ES-I3 (cell line): ENCODE measurements at regions not wholly inside any gene's neighbourhood (a gene's known extent, or its start where the extent isn't known, plus 50 kb on each side); places are given as distances from the start of the nearest gene placed in this dataset.

ENCODE experiments used
- H3K36me3 ChIP-seq: 2 replicates; pipeline ENCODE4 v1.6.1; 2013; ENCODE audit warnings: mild to moderate bottlenecking, low read length, control low read depth, moderate library complexity; ENCODE audit not compliant: insufficient read depth
- H3K4me1 ChIP-seq: 2 replicates; pipeline ENCODE4 v1.6.1; 2013; ENCODE audit warnings: mild to moderate bottlenecking, control low read depth, low read length; ENCODE audit not compliant: insufficient read depth
- H3K9ac ChIP-seq: 2 replicates; pipeline ENCODE4 v1.6.1; 2013; ENCODE audit warnings: low read depth, mild to moderate bottlenecking, low read length, moderate library complexity
- H3K9me3 ChIP-seq: 2 replicates; pipeline ENCODE4 v1.6.1; 2013; ENCODE audit warnings: mild to moderate bottlenecking, low read length, moderate library complexity; ENCODE audit not compliant: control insufficient read depth, insufficient read depth

GRCh38 chr2:121128741-121129659 is 156.0 kb downstream of the TFCP2L1 start:
- Histone ChIP-seq H3K36me3 (no peaks in the 10 kb centered on the region), H3K4me1 (peaks cover 13% of the 10 kb centered on the region), H3K9ac (no peak overlapping the region), H3K9me3 (no peaks in the 10 kb centered on the region)

- no peak overlapping the region for H3K9ac ChIP-seq
- no peaks in the 10 kb centered on the region for H3K9me3 ChIP-seq
- H3K36me3 ChIP-seq = no peaks in the 10 kb centered on the region
- peaks cover 13% of the 10 kb centered on the region for H3K4me1 ChIP-seq
Observed at GRCh38 chr2:121129692-121130091, 155.3 kb downstream of the TFCP2L1 start.

- Histone ChIP-seq H3K9me3 (no peaks in the 10 kb centered on the region), H3K36me3 (no peaks in the 10 kb centered on the region), H3K9ac (no peak overlapping the region), H3K4me1 (peaks cover 13% of the 10 kb centered on the region)
Observed at GRCh38 chr2:121130301-121130850, 154.6 kb downstream of the TFCP2L1 start.

GRCh38 chr2:121131375-121131774 is 153.6 kb downstream of the TFCP2L1 start:
- Histone ChIP-seq H3K9me3 (no peaks in the 10 kb centered on the region), H3K9ac (no peak overlapping the region), H3K36me3 (no peaks in the 10 kb centered on the region), H3K4me1 (peaks cover 13% of the 10 kb centered on the region)

GRCh38 chr2:121132054-121132761 is 152.8 kb downstream of the TFCP2L1 start:
- Histone ChIP-seq H3K4me1 (peaks cover 13% of the 10 kb centered on the region), H3K36me3 (no peaks in the 10 kb centered on the region), H3K9me3 (no peaks in the 10 kb centered on the region), H3K9ac (no peak overlapping the region)

GRCh38 chr2:121132762-121133107 is 152.3 kb downstream of the TFCP2L1 start:
- no peaks in the 10 kb centered on the region for H3K36me3 ChIP-seq
- no peak overlapping the region for H3K9ac ChIP-seq
- H3K9me3 ChIP-seq = no peaks in the 10 kb centered on the region
- peaks cover 13% of the 10 kb centered on the region for H3K4me1 ChIP-seq

- H3K9me3 ChIP-seq = no peaks in the 10 kb centered on the region
- H3K9ac ChIP-seq = no peak overlapping the region
- peaks cover 13% of the 10 kb centered on the region for H3K4me1 ChIP-seq
- no peaks in the 10 kb centered on the region for H3K36me3 ChIP-seq
Observed at GRCh38 chr2:121133551-121134319, 151.3 kb downstream of the TFCP2L1 start.

- no peak overlapping the region for H3K9ac ChIP-seq
- H3K4me1 ChIP-seq = peaks cover 13% of the 10 kb centered on the region
- no peaks in the 10 kb centered on the region for H3K9me3 ChIP-seq
- H3K36me3 ChIP-seq = no peaks in the 10 kb centered on the region
Observed at GRCh38 chr2:121134728-121135127, 150.3 kb downstream of the TFCP2L1 start.

- H3K36me3 ChIP-seq = no peaks in the 10 kb centered on the region
- peaks cover 13% of the 10 kb centered on the region for H3K4me1 ChIP-seq
- 0 out of 2 replicates have a peak, but pooled peaks cover 1% of the 10 kb centered on the region for H3K9me3 ChIP-seq
- H3K9ac ChIP-seq = no peak overlapping the region
Observed at GRCh38 chr2:121135168-121135853, 149.7 kb downstream of the TFCP2L1 start.

GRCh38 chr2:121136323-121136722 is 148.7 kb downstream of the TFCP2L1 start:
- H3K9ac ChIP-seq = no peak overlapping the region
- peaks cover 13% of the 10 kb centered on the region for H3K4me1 ChIP-seq
- no peaks in the 10 kb centered on the region for H3K36me3 ChIP-seq
- 0 out of 2 replicates have a peak, but pooled peaks cover 2% of the 10 kb centered on the region for H3K9me3 ChIP-seq

- Histone ChIP-seq H3K4me1 (peaks cover 8% of the 10 kb centered on the region), H3K9ac (no peak overlapping the region), H3K9me3 (0 out of 2 replicates have a peak, but pooled peaks cover 2% of the 10 kb centered on the region), H3K36me3 (no peaks in the 10 kb centered on the region)
Observed at GRCh38 chr2:121137571-121137970, 147.4 kb downstream of the TFCP2L1 start.

- no peaks in the 10 kb centered on the region for H3K36me3 ChIP-seq
- H3K4me1 ChIP-seq = peaks cover 3% of the 10 kb centered on the region; the same call in 1 of the 2 replicates
- no peak overlapping the region for H3K9ac ChIP-seq
- H3K9me3 ChIP-seq = 0 out of 2 replicates have a peak, but pooled peaks cover 2% of the 10 kb centered on the region
Observed at GRCh38 chr2:121140734-121141133, 144.3 kb downstream of the TFCP2L1 start.

GRCh38 chr2:121142452-121142851 is 142.6 kb downstream of the TFCP2L1 start:
- Histone ChIP-seq H3K4me1 (peaks cover 3% of the 10 kb centered on the region; the same call in 1 of the 2 replicates), H3K9ac (no peak overlapping the region), H3K9me3 (0 out of 2 replicates have a peak, but pooled peaks cover 2% of the 10 kb centered on the region), H3K36me3 (no peaks in the 10 kb centered on the region)
